HG03039 (cell line): ENCODE measurements at regions not wholly inside any gene's neighbourhood (a gene's known extent, or its start where the extent isn't known, plus 50 kb on each side); places are given as distances from the start of the nearest gene placed in this dataset.

Source experiments
- ATAC-seq: cut with Tn5 transposase; IDR thresholded peaks from one replicate; pipeline ENCODE4 v1.9.1; 2021; ENCODE audit warnings: mild to moderate bottlenecking, moderate library complexity; ENCODE audit not compliant: unreplicated experiment

DNA sequence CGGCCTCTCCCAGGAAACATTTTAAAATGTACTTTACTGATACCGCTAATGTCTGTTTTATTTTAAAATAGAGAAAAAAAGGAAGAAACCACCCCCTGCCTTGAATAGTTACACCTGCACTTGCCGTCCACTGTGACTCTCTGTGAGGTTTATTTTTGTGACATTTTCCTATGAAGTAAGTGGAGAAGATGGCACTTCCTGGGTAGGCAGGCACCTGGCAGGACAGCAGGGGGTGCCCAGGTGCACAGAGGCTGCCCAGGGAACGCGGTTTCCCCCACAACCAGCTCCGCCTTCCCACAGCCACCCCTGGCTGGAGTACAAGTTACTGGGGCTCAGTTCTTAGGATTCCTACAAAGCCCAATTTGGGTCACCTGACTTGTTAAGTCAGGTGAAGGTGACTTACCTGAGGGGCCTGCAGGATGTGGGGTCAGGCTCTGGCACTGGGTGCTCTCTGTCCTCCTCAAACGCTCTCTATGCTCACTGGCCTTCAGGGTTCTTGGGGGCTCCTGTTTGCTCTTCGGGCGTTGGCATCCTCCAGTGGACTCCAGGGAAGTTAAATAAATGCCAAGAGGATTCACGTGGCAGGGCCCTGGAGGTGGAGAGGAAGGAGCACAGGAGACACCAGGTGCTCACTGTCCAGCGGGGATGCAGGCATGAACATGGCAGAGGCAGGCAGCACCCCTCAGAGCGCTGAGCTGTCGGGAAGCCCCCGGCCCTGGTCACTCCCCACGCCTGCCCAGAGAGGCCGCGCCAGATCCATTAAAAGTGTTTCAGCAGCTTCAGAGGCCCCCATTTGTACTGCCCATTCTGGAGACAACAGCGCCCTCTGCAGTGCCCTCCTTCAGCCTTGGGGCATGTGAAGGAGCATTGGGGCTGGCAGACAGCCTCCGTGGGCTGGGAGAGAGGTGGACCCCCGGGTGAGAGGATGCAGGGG, 1021.2 kb downstream of the TBC1D22A start:
- no peak for ATAC-seq

GRCh38 chr22:47782328-47783075, 1020.1 kb downstream of the TBC1D22A start:
- no peak for ATAC-seq

DNA sequence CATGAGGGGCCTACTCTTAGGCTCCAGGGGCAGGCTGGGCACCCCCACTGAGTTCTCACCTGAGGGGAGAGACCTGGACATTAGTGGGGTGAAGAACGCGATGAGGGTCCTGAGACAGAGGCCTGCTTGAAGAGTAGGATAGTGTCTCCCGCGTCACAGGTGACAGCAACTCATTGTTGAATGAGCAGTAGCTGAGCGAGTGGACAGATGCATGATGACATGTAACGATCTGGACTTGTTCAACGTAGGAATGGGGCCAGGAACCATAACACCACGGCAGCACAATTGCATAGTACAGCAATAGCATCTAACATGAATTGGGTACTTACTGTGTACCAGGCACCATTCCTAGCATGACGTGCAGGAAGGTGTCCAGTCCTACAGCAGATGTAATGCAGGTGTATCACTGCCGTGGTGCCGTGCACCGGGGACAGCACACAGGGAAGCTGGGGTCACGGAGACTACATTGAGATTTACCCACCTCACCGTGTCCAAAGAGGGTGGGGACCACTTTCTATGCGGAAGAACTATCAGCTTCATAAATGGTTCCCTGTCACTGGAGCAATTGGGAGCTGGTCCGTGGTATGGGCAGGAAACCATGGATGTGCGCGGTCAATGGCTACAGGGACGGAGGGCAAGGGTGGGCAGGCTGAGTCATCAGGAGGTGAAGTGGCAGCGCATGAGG, 1019.1 kb downstream of the TBC1D22A start:
- ATAC-seq: no peak

- ATAC-seq: no peak
Measured at GRCh38 chr22:47781024-47781423, 1018.6 kb downstream of the TBC1D22A start.

DNA sequence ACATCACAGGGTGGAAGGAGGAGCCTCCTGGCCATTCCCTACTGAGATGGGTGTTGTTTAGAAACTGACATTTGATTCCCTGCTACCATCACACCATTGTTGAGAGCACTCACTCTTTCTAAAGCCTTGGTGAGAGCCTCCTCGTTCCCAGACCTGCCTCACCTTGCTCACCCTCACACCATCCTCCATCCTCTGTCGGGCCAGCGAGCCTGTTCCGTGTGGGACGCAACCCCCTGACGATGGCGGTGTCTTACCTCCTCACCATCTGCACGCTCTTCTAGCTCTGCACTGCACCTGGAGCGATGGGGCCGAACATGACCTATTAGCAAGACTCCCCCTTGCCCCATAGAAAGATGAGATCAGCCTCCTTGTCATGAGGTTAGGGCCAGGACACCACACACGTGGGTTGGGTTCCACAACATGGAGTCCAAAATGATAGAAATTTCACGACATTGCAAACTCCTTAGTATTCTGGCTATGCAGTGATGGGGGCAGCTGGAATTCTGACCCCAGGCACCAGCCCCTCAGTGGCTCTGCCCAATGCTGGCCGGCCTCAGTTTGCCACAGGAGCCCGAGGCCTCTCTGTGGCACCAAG, 1017.9 kb downstream of the TBC1D22A start:
- no peak for ATAC-seq

GRCh38 chr22:47779474-47779873, 1017.0 kb downstream of the TBC1D22A start:
- ATAC-seq: no peak

GRCh38 chr22:47778160-47778658, 1015.8 kb downstream of the TBC1D22A start:
- ATAC-seq: no peak

DNA sequence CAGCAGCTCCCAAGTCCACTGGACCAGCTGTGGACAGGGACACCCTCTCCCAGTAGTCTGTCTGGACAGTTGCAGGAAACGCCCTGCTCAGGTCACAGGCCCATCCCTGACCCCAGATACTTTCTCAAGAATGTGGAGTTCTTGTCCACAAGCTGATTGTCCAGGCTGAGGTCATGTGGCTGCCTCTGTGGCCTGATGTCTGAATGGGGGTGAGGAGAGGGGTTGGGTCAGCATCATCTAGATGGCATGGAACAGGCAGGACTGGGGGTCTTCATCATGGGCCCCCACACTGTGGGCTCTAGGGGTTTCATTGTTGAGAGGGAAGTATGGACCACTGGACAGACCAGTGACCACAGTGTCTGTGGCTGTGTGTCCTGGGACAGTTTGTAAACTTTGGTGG, 1015.0 kb downstream of the TBC1D22A start:
- no peak for ATAC-seq

DNA sequence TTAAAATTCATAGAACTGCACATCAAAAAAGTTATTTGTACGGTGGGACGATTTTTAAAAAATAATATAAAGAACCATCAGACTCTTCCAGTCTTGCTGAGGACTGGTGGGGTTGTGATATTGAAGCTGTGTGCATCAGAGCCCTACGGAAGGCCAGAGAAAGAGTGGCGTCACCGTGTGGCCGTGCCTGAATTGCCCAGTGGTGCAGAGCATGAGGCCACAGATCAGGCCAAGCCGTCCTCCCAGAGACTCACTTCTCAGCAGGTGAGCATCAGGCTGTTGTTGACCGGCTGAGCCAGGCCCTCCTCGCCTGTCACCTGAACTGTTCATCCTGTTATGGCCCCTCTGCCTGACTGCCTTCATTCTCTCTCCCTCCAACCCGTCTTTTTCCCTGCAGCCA, 1013.9 kb downstream of the TBC1D22A start:
- ATAC-seq: no peak

DNA sequence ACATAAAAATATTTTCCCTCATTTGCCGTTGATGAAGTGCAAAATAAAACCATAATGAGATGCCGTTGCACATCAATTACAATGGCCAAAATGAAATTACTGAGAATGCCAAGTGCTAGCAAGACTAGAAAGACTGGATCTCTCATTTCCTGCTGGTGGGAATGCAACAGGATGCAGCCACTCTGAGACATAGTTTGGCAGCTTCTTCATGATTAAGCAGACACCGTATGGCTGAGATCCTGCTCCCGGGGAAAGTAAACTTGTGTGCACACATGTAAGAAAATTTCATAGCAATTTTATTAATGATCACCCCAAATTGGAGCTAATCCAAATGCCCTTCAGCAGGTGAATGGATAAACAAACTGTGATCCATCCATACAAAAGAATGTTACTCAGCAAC, 1013.2 kb downstream of the TBC1D22A start:
- no peak for ATAC-seq

GRCh38 chr22:47775191-47775590, 1012.7 kb downstream of the TBC1D22A start:
- no peak for ATAC-seq

GRCh38 chr22:47773635-47774034, 1011.2 kb downstream of the TBC1D22A start:
- ATAC-seq: no peak

DNA sequence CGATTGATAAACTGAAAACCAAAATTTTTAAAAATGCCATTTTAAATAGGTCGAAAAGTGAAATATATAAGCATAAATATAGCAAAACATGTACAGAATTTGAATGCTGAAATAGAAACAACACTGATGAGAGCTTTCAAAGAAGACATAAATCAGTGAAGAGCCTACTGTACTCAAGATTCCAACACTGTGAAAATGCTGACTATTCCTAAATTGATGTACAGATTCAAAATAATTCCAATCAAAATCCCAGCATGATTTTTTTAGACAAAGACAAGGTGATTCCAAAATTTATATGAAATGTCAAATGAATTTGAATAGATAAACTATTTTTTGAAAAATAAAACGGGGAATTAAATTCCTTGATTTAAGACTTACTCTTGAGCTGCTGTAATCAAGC, 1010.4 kb downstream of the TBC1D22A start:
- ATAC-seq: no peak

DNA sequence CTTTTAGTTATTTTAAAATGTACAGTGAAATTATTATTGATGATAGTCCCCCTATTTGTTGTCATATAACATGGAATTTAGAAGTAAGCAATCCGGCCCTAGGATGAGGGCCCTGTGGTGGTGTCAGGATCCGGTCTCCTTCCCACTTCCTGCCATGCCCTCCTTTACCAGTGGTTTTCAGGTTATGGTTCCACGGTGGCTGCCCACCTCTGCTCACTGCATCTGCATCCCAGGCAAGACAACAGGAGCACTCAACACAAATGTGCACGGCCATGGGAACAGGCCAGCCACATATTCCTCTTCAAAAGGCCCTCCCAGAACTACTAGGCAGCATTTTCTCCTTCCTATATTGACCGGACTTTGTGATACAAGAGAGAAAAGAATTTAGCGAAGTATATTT, 1007.2 kb downstream of the TBC1D22A start:
- no peak for ATAC-seq

DNA sequence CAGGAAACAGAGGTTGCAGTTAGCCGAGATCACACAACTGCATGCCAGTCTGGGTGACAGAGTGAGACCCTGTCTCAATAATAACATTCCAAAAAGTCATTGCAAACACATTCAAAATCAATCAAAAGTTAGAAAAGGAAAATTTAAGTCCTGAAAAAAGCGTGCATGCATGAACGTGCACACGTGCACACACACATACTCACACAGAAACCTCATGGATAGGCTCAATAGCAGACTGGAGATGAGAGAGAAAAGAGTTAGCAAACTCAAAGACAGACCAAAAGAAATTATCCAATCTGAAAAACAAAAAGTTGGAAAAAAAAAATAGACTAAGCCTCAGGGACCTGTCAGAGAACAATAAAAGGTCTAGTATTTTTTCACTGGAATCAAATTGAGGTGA, 1005.6 kb downstream of the TBC1D22A start:
- no peak for ATAC-seq

DNA sequence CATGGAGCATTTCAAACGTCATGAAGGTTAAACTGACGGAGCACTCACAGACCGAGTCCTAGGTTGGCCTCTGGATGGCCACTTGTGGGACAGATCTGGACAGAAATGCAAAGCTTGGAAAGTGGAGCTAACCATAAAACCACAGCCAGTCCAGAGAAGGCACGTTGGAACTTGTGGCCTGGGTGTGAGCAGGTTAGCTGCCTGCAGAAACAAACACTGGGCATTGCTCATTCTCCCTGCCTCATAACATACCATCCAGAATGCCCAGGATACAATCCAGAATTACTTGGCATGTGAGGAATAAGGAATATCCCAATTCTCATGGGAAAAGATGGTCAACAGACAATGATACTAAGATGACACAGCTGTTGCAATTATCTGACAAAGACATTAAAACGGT, 1005.0 kb downstream of the TBC1D22A start:
- no peak for ATAC-seq

DNA sequence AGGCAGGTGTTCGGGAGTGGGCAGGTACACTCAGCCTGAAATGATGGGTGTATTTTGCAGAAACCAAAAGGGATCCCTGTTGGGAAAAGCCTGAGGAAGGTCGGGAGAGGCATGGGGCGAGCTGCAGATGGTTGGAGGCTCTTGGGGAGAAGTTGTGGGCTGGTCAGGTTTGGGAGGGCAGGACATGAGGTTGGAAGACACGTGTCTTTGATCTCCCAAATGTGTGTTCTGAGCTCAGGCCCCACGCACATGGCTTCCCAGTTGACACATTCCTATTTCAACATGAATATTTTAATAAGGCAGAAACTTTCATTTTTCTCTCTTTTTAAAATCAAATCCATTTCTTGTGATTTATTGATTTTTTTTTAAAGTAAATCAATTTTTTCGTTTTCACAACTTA, 1003.3 kb downstream of the TBC1D22A start:
- ATAC-seq: no peak

- no peak for ATAC-seq
Measured at GRCh38 chr22:47762141-47762540, 999.7 kb downstream of the TBC1D22A start.

GRCh38 chr22:47759909-47760308, 997.5 kb downstream of the TBC1D22A start:
- no peak for ATAC-seq

DNA sequence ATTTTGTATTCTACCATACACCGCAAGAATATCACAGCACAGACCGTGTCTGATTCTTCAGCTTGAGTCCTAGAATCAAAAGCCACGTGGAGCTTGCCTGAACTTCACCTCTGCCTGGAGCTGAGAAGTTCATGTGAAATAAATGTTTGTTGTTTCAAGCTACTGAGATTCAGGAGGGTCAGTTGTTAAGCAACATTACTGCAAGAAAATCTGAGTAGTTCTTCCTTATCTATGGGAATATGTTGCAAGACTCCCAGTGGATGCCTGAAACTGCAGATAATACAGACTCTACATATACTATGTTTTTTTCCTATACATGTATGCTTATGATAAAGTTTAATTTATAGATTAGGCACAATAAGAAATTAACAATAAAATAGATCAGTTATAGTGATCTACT, 995.3 kb downstream of the TBC1D22A start:
- ATAC-seq: no peak

GRCh38 chr22:47750086-47750485, 987.6 kb downstream of the TBC1D22A start:
- ATAC-seq: no peak
